Activated CD4-positive, alpha-beta T cell treated with anti-CD3 and anti-CD28 coated beads for 36 hours (primary cell): ENCODE measurements at regions not wholly inside any gene's neighbourhood (a gene's known extent, or its start where the extent isn't known, plus 50 kb on each side); places are given as distances from the start of the nearest gene placed in this dataset.

Experiments used
- ATAC-seq: fragments of 200-7000 bp; cut with Tn5 transposase; one replicate; pipeline ENCODE4 v1.10.0; 2021; ENCODE audit warnings: mild to moderate bottlenecking, moderate library complexity
- CTCF ChIA-PET: fragments of 350-600 bp; sonication (Branson Sonifier 250); formaldehyde crosslinking; loops from one replicate; lab custom pipeline; 2021; ENCODE audit warnings: antibody characterized with exemption; lab: Charles Lee
- POLR2A ChIA-PET: fragments of 350-600 bp; sonication (Branson Sonifier 250); formaldehyde crosslinking; loops from one replicate; lab custom pipeline; 2021; ENCODE audit warnings: antibody characterized with exemption, inconsistent platforms; lab: Charles Lee
- DNase-seq: peaks from one replicate; pipeline ENCODE4 v3.0.0-alpha.2; 2020
- H3K27ac Mint-ChIP-seq: one replicate; pipeline ENCODE4 v1.8.0; 2021; ENCODE audit warnings: mixed read lengths
- H3K27me3 Mint-ChIP-seq: one replicate; pipeline ENCODE4 v1.8.0; 2021; ENCODE audit warnings: mixed read lengths
- H3K36me3 Mint-ChIP-seq: one replicate; pipeline ENCODE4 v1.8.0; 2021; ENCODE audit warnings: low read depth, mixed read lengths
- H3K4me1 Mint-ChIP-seq: one replicate; pipeline ENCODE4 v1.8.0; 2021; ENCODE audit warnings: mixed read lengths
- H3K4me3 Mint-ChIP-seq: one replicate; pipeline ENCODE4 v1.8.0; 2021; ENCODE audit warnings: mild to moderate bottlenecking, moderate library complexity, mixed read lengths
- H3K9me3 Mint-ChIP-seq: one replicate; pipeline ENCODE4 v1.8.0; 2021; ENCODE audit warnings: low read depth, mixed read lengths
- intact Hi-C, 2 experiments: fragments of 100-400 bp; cut with DNase I in 1 of 2; cut with micrococcal nuclease in 1 of 2; formaldehyde crosslinking; loops; one replicate each; pipeline versions ENCODE4 v1.14.2 to v1.15.1; 2022 to 2024; cut with DNase I, micrococcal nuclease

DNA sequence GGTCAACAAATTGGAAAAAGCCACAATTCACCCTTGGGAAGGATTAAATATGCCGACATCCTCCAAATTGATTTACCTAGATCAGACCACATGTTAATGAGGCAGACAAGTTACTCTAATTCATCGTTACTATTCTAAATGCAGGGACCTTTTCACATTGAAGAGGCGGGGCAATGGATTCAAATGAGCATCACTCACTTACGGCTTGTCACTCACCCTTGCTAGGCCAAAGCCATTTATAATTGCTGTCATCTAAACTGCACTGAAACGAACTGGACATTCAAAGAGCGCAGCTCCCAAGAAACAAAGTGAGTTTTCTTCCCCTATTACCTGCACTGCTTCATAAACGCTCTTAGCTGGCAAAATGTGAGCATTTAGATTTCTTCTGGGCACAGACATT, 313.9 kb downstream of the WDR72 start:
- ChIA-PET POLR2A (no interaction called here), CTCF (no interaction called here)
- no peak overlapping the region for H3K4me3 Mint-ChIP-seq
- intact Hi-C loops, result no loop called here
- no peaks in the 10 kb centered on the region for H3K27me3 Mint-ChIP-seq
- ATAC-seq (no peak), DNase-seq (no peak)
- H3K4me1 Mint-ChIP-seq, result no peaks in the 10 kb centered on the region
- no peaks in the 10 kb centered on the region for H3K9me3 Mint-ChIP-seq
- no peaks in the 10 kb centered on the region for H3K36me3 Mint-ChIP-seq
- H3K27ac Mint-ChIP-seq, result no peak overlapping the region

GRCh38 chr15:53437985-53438841, 321.2 kb downstream of the WDR72 start:
- ATAC-seq, result no peak
- DNase-seq, result no peak
- no peaks in the 10 kb centered on the region for H3K36me3 Mint-ChIP-seq
- intact Hi-C loops, result no loop called here
- no peaks in the 10 kb centered on the region for H3K4me1 Mint-ChIP-seq
- H3K4me3 Mint-ChIP-seq, result no peak overlapping the region
- ChIA-PET POLR2A (no interaction called here), CTCF (no interaction called here)
- no peak overlapping the region for H3K27ac Mint-ChIP-seq
- no peaks in the 10 kb centered on the region for H3K27me3 Mint-ChIP-seq
- H3K9me3 Mint-ChIP-seq, result no peaks in the 10 kb centered on the region

DNA sequence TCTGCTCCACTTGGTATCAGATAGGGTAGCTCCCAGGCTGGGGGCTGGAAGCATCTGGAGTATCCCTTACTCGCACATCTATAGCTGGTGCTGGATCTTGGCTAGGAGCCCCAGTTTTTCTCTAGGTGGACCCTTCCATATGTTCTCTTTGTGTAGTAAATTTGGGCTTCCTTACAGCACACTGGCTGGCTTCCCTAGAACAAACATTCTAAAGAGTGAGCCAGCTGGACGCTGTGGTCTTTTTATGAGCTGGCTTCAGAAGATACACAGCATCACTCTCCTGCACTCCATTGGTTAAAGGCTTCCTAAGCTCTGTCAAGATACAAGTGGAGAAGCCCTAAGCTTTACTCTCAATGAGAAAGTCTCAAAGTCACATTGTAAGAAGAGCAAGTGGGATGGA, 322.1 kb downstream of the WDR72 start:
- Mint-ChIP-seq H3K4me3 (no peak overlapping the region), H3K4me1 (no peaks in the 10 kb centered on the region), H3K9me3 (no peaks in the 10 kb centered on the region), H3K27ac (no peak overlapping the region), H3K27me3 (no peaks in the 10 kb centered on the region), H3K36me3 (no peaks in the 10 kb centered on the region)
- POLR2A ChIA-PET, result no interaction called here
- CTCF ChIA-PET, result interaction anchor here (1.1 kb wide), 1 partner anchor 164 kb away, joined by 3 read pairs; no protein-coding TSS in a partner anchor
- no peak for ATAC-seq
- intact Hi-C loops, result no loop called here
- DNase-seq, result no peak

DNA sequence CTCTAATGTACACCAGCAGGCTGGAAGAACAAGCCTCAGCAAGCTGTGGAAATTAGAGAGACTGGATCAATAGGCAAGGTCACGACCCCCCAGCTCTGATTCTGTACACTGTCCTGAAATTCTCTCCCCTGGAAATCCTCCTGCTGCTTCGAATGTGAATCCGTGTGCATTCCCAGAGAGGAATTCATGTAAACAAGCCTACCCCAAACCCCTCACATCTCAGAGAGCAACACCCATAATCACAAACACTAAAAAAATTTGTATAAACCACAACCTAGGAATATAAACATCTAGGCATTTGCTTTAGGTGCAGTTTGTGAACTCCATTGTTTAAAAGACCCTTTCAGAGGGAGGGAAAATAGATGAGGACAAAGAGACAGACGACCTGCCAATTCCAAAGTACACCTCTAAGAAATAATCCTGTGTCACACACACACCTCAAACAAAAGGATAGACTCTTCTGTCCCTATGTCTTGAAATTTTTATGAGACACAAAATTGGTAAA, 325.2 kb downstream of the WDR72 start:
- CTCF ChIA-PET, result interaction anchor here (1.1 kb wide), 1 partner anchor 19 kb away, joined by 3 read pairs; no protein-coding TSS in a partner anchor
- H3K9me3 Mint-ChIP-seq, result no peaks in the 10 kb centered on the region
- ATAC-seq, result no peak

DNA sequence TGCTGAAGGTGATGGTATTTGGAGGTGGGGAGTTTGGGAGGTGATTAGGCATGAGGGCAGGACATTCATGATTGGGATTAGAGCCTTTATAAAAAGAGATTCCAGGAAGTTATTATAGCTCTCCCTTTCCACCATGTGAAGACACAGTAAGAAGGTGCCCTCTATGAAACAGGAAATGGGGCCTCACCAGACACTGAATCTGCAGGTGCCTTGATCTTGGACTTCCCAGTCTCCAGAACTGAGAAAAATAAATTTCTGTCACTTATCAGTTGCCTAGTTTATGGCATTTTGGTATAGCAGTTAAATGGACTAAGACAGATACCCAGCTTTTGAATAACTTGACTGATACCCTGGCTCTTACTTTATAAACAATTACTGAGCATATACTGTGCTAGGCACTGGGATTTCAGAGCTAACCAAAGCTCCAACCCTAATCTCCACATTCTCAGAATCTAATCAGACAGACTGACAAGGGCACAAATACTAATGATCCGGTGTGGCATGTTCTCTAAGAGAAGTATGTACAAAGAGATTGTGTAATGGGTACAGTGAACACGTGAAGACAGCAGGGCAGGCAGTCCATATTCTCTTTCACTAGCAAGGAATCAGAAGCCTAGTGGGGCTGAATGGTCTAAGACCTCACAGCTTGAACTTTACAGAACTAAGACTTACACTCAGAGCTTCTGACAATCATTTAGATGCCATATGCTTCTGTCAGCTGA, 343.1 kb downstream of the WDR72 start:
- ChIA-PET POLR2A (no interaction called here), CTCF (no interaction called here)
- intact Hi-C loops, result no loop called here
- peaks cover 4% of the 10 kb centered on the region for H3K27me3 Mint-ChIP-seq
- no peak overlapping the region for H3K4me3 Mint-ChIP-seq
- no peaks in the 10 kb centered on the region for H3K36me3 Mint-ChIP-seq
- no peaks in the 10 kb centered on the region for H3K9me3 Mint-ChIP-seq
- H3K4me1 Mint-ChIP-seq, result no peaks in the 10 kb centered on the region
- ATAC-seq, result no peak
- H3K27ac Mint-ChIP-seq, result no peak overlapping the region
- no peak for DNase-seq

More for the DNA sequence above, 325.2 kb downstream of the WDR72 start:
- Mint-ChIP-seq H3K27me3 (no peaks in the 10 kb centered on the region), H3K4me1 (no peaks in the 10 kb centered on the region), H3K27ac (no peak overlapping the region), H3K4me3 (no peak overlapping the region), H3K36me3 (no peaks in the 10 kb centered on the region)
- DNase-seq, result no peak
- POLR2A ChIA-PET, result no interaction called here
- intact Hi-C loops, result no loop called here

DNA sequence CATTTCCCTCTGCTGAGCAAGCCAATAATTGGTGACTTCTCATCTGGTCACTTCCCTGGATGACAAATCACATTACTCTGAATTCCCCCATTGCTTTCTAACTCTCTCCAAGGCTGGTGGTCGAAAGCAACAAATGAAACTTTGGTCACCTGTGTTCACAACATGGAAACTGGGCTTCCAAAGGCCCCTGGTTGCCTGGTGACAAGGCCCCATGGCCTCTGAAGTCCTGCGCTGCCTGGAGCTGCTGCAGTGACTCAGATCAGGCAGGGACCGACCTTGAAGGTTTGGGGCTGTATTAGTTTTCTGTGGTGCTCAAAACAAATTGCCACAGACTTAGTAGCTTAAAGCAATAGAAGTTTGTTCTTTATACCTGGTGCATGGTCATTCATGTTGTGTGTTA, 345.3 kb downstream of the WDR72 start:
- H3K4me1 Mint-ChIP-seq, result no peaks in the 10 kb centered on the region
- no peaks in the 10 kb centered on the region for H3K27me3 Mint-ChIP-seq
- intact Hi-C loops, result no loop called here
- H3K36me3 Mint-ChIP-seq, result no peaks in the 10 kb centered on the region
- DNase-seq (no peak), ATAC-seq (no peak)
- H3K4me3 Mint-ChIP-seq, result no peak overlapping the region
- no peak overlapping the region for H3K27ac Mint-ChIP-seq
- H3K9me3 Mint-ChIP-seq, result no peaks in the 10 kb centered on the region
- CTCF ChIA-PET, result no interaction called here
- POLR2A ChIA-PET, result no interaction called here

DNA sequence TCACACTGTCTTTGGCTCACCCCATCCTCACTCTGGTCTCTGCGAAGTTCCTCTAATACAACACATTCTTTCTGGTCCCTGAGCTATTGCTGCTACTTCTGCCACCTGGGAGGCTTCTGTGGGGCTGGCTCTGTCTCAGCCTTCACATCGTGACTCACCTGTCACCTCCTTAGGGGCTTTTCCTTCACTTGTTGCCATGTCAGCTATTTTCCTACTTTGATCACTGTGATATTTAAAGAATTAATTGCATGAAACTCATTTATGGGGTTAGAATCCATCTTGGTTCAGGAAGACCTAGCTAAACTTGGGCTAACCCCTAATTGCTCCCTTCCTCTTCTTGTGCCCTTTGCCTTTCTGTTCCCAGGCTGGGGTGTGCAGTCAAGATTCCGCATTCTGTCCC, 346.9 kb downstream of the WDR72 start:
- DNase-seq (no peak), ATAC-seq (no peak)
- Mint-ChIP-seq H3K36me3 (no peaks in the 10 kb centered on the region), H3K27ac (no peak overlapping the region), H3K4me3 (no peak overlapping the region), H3K4me1 (no peaks in the 10 kb centered on the region), H3K9me3 (no peaks in the 10 kb centered on the region), H3K27me3 (no peaks in the 10 kb centered on the region)
- ChIA-PET CTCF (no interaction called here), POLR2A (no interaction called here)
- intact Hi-C loops, result no loop called here

DNA sequence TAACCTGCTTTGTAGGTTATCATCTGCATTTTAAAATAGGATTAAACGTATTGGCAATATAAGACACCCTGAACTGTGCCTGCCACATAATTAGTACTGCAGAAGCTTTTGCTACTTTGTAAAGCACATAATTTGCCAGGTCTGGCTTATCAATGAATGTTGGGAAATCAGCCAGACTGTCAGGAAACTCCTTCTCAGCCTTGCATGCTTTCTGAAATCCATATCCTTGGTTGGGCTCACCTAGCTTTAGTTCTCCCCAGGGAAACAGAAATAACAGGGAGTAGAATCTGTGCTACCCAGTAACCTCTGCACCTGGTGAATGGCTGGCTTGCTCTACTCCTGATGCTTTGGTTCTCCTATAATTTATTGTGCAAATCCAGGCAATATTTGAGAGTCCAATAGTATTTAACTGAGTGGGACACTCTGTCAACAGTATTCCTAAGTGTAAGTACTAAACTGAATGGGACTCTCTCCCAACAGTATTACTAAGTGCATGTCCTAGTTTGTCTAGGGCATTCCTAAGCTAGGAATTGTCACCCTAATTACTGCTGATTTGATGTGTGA, 354.5 kb downstream of the WDR72 start:
- Mint-ChIP-seq H3K4me3 (no peak overlapping the region), H3K9me3 (no peaks in the 10 kb centered on the region), H3K36me3 (no peaks in the 10 kb centered on the region), H3K27me3 (no peaks in the 10 kb centered on the region), H3K27ac (no peak overlapping the region), H3K4me1 (no peaks in the 10 kb centered on the region)
- no peak for DNase-seq
- POLR2A ChIA-PET, result no interaction called here
- CTCF ChIA-PET, result no interaction called here
- intact Hi-C loops, result loop anchor here in 1 of 2 experiments (1.0 kb wide), 1 partner anchor 12 kb away; no protein-coding TSS in a partner anchor
- no peak for ATAC-seq

GRCh38 chr15:53401503-53401902, 358.0 kb downstream of the WDR72 start:
- Mint-ChIP-seq H3K27me3 (no peaks in the 10 kb centered on the region), H3K36me3 (no peaks in the 10 kb centered on the region), H3K9me3 (no peaks in the 10 kb centered on the region), H3K4me3 (no peak overlapping the region), H3K4me1 (no peaks in the 10 kb centered on the region), H3K27ac (no peak overlapping the region)
- CTCF ChIA-PET, result no interaction called here
- POLR2A ChIA-PET, result no interaction called here
- intact Hi-C loops, result no loop called here
- no peak for DNase-seq
- no peak for ATAC-seq

GRCh38 chr15:53400986-53401385, 358.5 kb downstream of the WDR72 start:
- ATAC-seq (no peak), DNase-seq (no peak)
- H3K36me3 Mint-ChIP-seq, result no peaks in the 10 kb centered on the region
- ChIA-PET POLR2A (no interaction called here), CTCF (no interaction called here)
- H3K27me3 Mint-ChIP-seq, result no peaks in the 10 kb centered on the region
- H3K4me3 Mint-ChIP-seq, result no peak overlapping the region
- H3K4me1 Mint-ChIP-seq, result no peaks in the 10 kb centered on the region
- intact Hi-C loops, result no loop called here
- no peak overlapping the region for H3K27ac Mint-ChIP-seq
- H3K9me3 Mint-ChIP-seq, result no peaks in the 10 kb centered on the region

DNA sequence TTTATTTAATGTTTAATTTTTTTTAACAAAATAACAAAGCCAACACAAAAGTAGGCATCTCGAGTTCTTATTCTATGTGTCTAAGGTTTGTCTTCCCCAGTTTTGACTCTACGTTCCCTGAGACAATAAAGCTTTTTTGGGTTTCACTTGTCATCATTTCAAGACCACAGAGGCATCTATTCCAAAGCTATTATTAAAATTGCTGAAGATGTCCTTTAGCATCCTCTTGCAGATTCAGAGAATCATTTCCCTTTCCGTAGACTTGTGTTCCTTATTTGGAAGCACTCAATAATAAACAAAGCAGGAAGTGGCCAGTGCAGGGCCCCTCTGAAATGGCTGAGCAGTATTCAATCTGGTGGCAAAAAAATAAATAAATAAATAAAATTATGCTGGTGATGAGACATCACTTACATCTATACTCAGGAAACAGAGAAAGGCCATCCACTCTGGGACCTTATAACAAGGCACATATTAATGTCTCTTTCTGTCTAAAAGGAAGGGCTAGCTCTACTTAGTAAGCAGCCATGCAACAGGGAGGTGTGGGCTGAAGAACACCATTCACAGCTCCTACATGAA, 362.3 kb downstream of the WDR72 start:
- POLR2A ChIA-PET, result no interaction called here

More for the DNA sequence above, 362.3 kb downstream of the WDR72 start:
- H3K9me3 Mint-ChIP-seq, result no peaks in the 10 kb centered on the region
- no peak overlapping the region for H3K27ac Mint-ChIP-seq
- H3K36me3 Mint-ChIP-seq, result no peaks in the 10 kb centered on the region
- H3K4me1 Mint-ChIP-seq, result no peaks in the 10 kb centered on the region
- DNase-seq (no peak), ATAC-seq (no peak)
- intact Hi-C loops, result no loop called here
- no peaks in the 10 kb centered on the region for H3K27me3 Mint-ChIP-seq
- CTCF ChIA-PET, result no interaction called here
- no peak overlapping the region for H3K4me3 Mint-ChIP-seq
